Osteoblast (primary cell): ENCODE measurements at regions not wholly inside any gene's neighbourhood (a gene's known extent, or its start where the extent isn't known, plus 50 kb on each side); places are given as distances from the start of the nearest gene placed in this dataset.

ENCODE experiments used
- DNase-seq: peaks from one replicate; pipeline ENCODE4 v3.0.0; 2011; ENCODE audit warnings: low spot score, mixed read lengths; ENCODE audit not compliant: insufficient read length; ENCODE audit errors: missing footprints
- H2AFZ ChIP-seq: 2 replicates; pipeline ENCODE4 v1.6.0; 2011; ENCODE audit warnings: mild to moderate bottlenecking, low read length
- H3K27ac ChIP-seq: 2 replicates; pipeline ENCODE4 v1.5.1; 2011; ENCODE audit warnings: mild to moderate bottlenecking, low read depth, low read length, moderate library complexity
- H3K27me3 ChIP-seq: 2 replicates; pipeline ENCODE4 v1.6.0; 2012; ENCODE audit warnings: mild to moderate bottlenecking, control low read depth, inconsistent platforms, low read length, moderate library complexity; ENCODE audit not compliant: insufficient read depth
- H3K36me3 ChIP-seq: 2 replicates; pipeline ENCODE4 v1.5.1; 2011; ENCODE audit warnings: mild to moderate bottlenecking, low read length, control low read depth, moderate library complexity; ENCODE audit not compliant: insufficient read depth
- H3K4me1 ChIP-seq: 2 replicates; pipeline ENCODE4 v1.5.1; 2011; ENCODE audit warnings: mild to moderate bottlenecking, low read length, control low read depth, moderate library complexity; ENCODE audit not compliant: insufficient read depth
- H3K4me2 ChIP-seq: 2 replicates; pipeline ENCODE4 v1.6.0; 2011; ENCODE audit warnings: mild to moderate bottlenecking, low read length; ENCODE audit not compliant: insufficient read depth
- H3K4me3 ChIP-seq: fragments of 200-600 bp; sonication (generic); 3 replicates; pipeline ENCODE4 v1.5.1; 2012; ENCODE audit warnings: mild to moderate bottlenecking, low read length, inconsistent platforms; ENCODE audit not compliant: insufficient read depth
- H3K79me2 ChIP-seq: 2 replicates; pipeline ENCODE4 v1.6.0; 2012; ENCODE audit warnings: mild to moderate bottlenecking, low read length, control low read depth, inconsistent platforms; ENCODE audit not compliant: insufficient read depth
- H3K9me3 ChIP-seq: 2 replicates; pipeline ENCODE4 v1.5.1; 2011; ENCODE audit warnings: low read depth, low read length, control low read depth
- H4K20me1 ChIP-seq: 2 replicates; pipeline ENCODE4 v1.6.0; 2012; ENCODE audit warnings: mild to moderate bottlenecking, low read length, control low read depth; ENCODE audit not compliant: insufficient read depth
- CTCF ChIP-seq: IDR thresholded peaks from 2 replicates; pipeline ENCODE4 v1.5.1; 2011; ENCODE audit warnings: mild to moderate bottlenecking, low read depth, low read length, moderate library complexity; ENCODE audit errors: extremely low read depth

DNA sequence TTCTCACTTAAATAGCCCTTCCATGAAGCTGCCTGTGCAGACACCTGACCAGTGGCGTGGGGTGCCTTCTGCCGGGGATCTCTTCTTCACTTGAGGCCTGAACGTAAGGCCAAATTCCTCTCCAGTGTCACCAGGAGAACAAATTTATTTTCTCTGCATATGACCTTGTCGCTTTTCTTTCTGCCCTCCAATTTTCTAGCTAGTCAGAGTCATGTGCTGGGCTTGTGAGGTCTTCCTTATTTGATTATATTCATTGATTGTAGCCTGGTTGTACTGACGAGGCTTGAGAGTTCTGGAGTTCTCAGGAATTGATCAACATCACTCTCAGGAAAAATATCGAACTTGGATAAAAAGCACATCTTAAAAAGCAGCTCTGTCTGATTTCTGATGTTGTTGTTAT is 255.7 kb downstream of the BUB3 start:
- Histone ChIP-seq H3K27ac (no peak overlapping the region), H2AFZ (no peak overlapping the region), H3K79me2 (no peaks in the 10 kb centered on the region), H3K9me3 (no peaks in the 10 kb centered on the region), H3K4me2 (no peak overlapping the region), H3K36me3 (no peaks in the 10 kb centered on the region), H4K20me1 (no peaks in the 10 kb centered on the region), H3K4me3 (no peak overlapping the region), H3K4me1 (no peaks in the 10 kb centered on the region), H3K27me3 (no peaks in the 10 kb centered on the region)
- TF ChIP-seq CTCF = no peak
- no peak for DNase-seq

DNA sequence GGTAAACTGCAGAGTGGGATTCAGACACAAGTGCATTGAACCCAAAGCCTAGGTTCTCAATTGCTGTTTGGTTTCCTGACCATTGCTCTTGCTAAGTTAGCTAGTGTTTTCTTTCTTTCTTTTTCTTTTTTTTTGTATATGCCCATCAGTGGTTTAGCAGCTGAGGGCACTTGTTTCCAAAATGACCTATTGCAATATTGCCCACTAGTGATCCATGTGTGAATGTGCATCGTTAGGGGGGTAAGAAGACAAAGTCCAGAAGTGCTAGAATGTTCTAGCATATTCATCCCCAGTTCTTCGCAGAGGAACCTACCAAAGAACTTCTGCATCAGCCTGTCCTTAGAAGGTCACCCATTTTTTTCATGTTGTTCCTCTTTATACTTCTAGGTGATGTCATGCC is 252.8 kb upstream of the GPR26 start:
- no peak for DNase-seq
- no peak overlapping the region for H3K4me2 ChIP-seq
- TF ChIP-seq CTCF = no peak
- no peaks in the 10 kb centered on the region for H3K79me2 ChIP-seq
- no peak overlapping the region for H2AFZ ChIP-seq
- no peaks in the 10 kb centered on the region for H3K27me3 ChIP-seq
- no peak overlapping the region for H3K27ac ChIP-seq
- H3K4me3 ChIP-seq = no peak overlapping the region
- no peaks in the 10 kb centered on the region for H4K20me1 ChIP-seq
- H3K4me1 ChIP-seq = no peaks in the 10 kb centered on the region
- H3K36me3 ChIP-seq = no peaks in the 10 kb centered on the region
- H3K9me3 ChIP-seq = no peaks in the 10 kb centered on the region

DNA sequence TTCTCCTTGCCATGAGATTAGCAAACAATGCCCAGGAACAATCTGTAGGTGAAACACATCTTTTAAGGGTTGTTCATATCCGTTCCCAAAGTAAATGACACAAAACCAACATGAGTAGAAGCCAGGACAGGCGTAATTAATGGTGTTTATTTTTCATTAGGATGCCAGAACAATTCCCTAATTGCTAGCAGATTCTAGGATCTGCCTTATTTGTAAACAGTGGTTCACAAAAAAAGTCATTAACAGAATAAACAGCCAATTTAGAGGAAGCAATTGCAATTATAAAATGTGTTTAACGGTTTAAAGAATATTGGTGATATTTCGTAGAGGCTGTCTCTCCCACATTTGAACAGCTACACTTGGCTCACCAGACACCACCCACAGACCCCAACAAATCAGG is 250.6 kb upstream of the GPR26 start:
- no peak overlapping the region for H3K27ac ChIP-seq
- no peak for DNase-seq
- H3K4me2 ChIP-seq = no peak overlapping the region
- H3K4me1 ChIP-seq = no peaks in the 10 kb centered on the region
- H3K27me3 ChIP-seq = no peaks in the 10 kb centered on the region
- H3K9me3 ChIP-seq = no peaks in the 10 kb centered on the region
- no peak overlapping the region for H3K4me3 ChIP-seq
- no peaks in the 10 kb centered on the region for H4K20me1 ChIP-seq
- no peaks in the 10 kb centered on the region for H3K79me2 ChIP-seq
- no peak for TF ChIP-seq CTCF
- H3K36me3 ChIP-seq = no peaks in the 10 kb centered on the region
- no peak overlapping the region for H2AFZ ChIP-seq

DNA sequence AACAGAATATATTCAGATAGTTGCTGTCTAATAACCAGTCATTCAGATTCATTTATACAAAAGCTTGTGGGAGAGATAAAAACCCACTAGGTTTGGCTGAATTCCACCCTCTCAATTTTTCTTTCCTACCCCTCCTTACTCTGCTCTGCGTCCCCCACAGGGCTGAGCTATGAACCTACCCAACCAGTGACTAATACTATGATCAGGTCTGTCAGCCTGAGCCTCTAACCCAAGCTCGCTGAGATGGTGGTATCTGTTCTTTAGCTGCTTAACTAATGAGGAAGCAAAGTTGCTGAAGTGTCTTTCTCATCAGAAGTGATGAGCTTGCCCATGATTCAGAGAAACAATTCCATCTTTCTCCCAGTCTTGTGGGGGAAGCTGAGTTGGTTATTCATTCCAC is 248.7 kb upstream of the GPR26 start:
- no peaks in the 10 kb centered on the region for H3K79me2 ChIP-seq
- H3K4me1 ChIP-seq = no peaks in the 10 kb centered on the region
- H3K4me3 ChIP-seq = no peak overlapping the region
- no peak for TF ChIP-seq CTCF
- no peak overlapping the region for H3K4me2 ChIP-seq
- no peaks in the 10 kb centered on the region for H3K36me3 ChIP-seq
- DNase-seq = no peak
- H3K27ac ChIP-seq = no peak overlapping the region
- H4K20me1 ChIP-seq = no peaks in the 10 kb centered on the region
- no peaks in the 10 kb centered on the region for H3K9me3 ChIP-seq
- no peaks in the 10 kb centered on the region for H3K27me3 ChIP-seq
- no peak overlapping the region for H2AFZ ChIP-seq
